ENCODE measurements at regions not wholly inside any gene's neighbourhood (a gene's known extent, or its start where the extent isn't known, plus 50 kb on each side); places are given as distances from the start of the nearest gene placed in this dataset.

- Histone ChIP-seq H3K27ac (no peak overlapping the region), H3K4me1 (peaks cover 0 to 23% (median 0%) of the 10 kb centered on the region in 4 donors), H3K27me3 (no peaks in the 10 kb centered on the region), H3K36me3 (no peaks in the 10 kb centered on the region), H3K9me3 (no peaks in the 10 kb centered on the region), H3K4me3 (no peak overlapping the region)
- no peak for TF ChIP-seq CTCF (IDR thresholded peaks at IDR 0.05)
- no peak for TF ChIP-seq POLR2A (IDR thresholded peaks at IDR 0.05)
- DNase-seq = no peak
These were observed 204.3 kb upstream of the RAB4A start for GRCh38 chr1:229066591-229066990.

- H3K4me1 ChIP-seq = peaks cover 0 to 23% (median 0%) of the 10 kb centered on the region in 4 donors
- no peaks in the 10 kb centered on the region for H3K9me3 ChIP-seq
- TF ChIP-seq POLR2A (IDR thresholded peaks at IDR 0.05) = no peak
- TF ChIP-seq CTCF (IDR thresholded peaks at IDR 0.05) = no peak
- H3K27ac ChIP-seq = no peak overlapping the region
- DNase-seq = no peak
- H3K36me3 ChIP-seq = no peaks in the 10 kb centered on the region
- H3K27me3 ChIP-seq = no peaks in the 10 kb centered on the region
- no peak overlapping the region for H3K4me3 ChIP-seq
These were observed 203.4 kb upstream of the RAB4A start for GRCh38 chr1:229067546-229067945.

GRCh38 chr1:229068270-229068987 is 202.5 kb upstream of the RAB4A start:
- H3K36me3 ChIP-seq = no peaks in the 10 kb centered on the region
- DNase-seq = no peak
- TF ChIP-seq POLR2A (IDR thresholded peaks at IDR 0.05) = no peak
- no peak for TF ChIP-seq CTCF (IDR thresholded peaks at IDR 0.05)
- peaks cover 0 to 23% (median 0%) of the 10 kb centered on the region in 4 donors for H3K4me1 ChIP-seq
- H3K4me3 ChIP-seq = no peak overlapping the region
- H3K27ac ChIP-seq = no peak overlapping the region
- no peaks in the 10 kb centered on the region for H3K27me3 ChIP-seq
- no peaks in the 10 kb centered on the region for H3K9me3 ChIP-seq

DNA sequence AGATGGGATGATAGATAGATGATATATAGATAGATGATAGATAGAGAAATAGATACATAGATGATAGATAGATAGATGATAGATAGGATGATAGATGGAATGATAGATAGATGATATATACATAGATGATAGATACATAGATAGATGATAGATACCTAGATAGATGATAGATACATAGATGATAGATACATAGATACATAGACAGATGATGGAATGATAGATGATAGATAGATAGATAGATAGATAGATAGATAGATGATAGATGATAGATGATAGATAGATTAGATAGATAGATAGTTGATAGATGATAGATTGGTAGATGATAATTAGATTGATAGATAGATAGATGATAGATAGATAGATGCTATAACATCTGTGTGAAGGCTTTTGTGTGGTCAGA is 201.7 kb upstream of the RAB4A start:
- Histone ChIP-seq H3K27me3 (no peaks in the 10 kb centered on the region), H3K36me3 (no peaks in the 10 kb centered on the region), H3K4me3 (no peak overlapping the region), H3K27ac (no peak overlapping the region), H3K4me1 (peaks cover 0 to 16% (median 0%) of the 10 kb centered on the region in 4 donors), H3K9me3 (no peaks in the 10 kb centered on the region)
- TF ChIP-seq CTCF (IDR thresholded peaks at IDR 0.05) (no peak), POLR2A (IDR thresholded peaks at IDR 0.05) (no peak)
- DNase-seq = no peak

- TF ChIP-seq CTCF (IDR thresholded peaks at IDR 0.05) = no peak
- TF ChIP-seq POLR2A (IDR thresholded peaks at IDR 0.05) = no peak
- Histone ChIP-seq H3K27ac (no peak overlapping the region), H3K9me3 (no peaks in the 10 kb centered on the region), H3K27me3 (no peaks in the 10 kb centered on the region), H3K4me1 (peaks cover 0 to 9% (median 0%) of the 10 kb centered on the region in 4 donors), H3K36me3 (no peaks in the 10 kb centered on the region), H3K4me3 (no peak overlapping the region)
- DNase-seq = peak in 1 of 3 donors; percentile 69
These were observed 200.7 kb upstream of the RAB4A start for GRCh38 chr1:229070168-229070567.

Measured in Peyer's patch (tissue), 4 donors.